ENCODE measurements at regions not wholly inside any gene's neighbourhood (a gene's known extent, or its start where the extent isn't known, plus 50 kb on each side); places are given as distances from the start of the nearest gene placed in this dataset.
A peak's percentile ranks its signal among the peaks of the same experiment; 100 is the strongest.

DNA sequence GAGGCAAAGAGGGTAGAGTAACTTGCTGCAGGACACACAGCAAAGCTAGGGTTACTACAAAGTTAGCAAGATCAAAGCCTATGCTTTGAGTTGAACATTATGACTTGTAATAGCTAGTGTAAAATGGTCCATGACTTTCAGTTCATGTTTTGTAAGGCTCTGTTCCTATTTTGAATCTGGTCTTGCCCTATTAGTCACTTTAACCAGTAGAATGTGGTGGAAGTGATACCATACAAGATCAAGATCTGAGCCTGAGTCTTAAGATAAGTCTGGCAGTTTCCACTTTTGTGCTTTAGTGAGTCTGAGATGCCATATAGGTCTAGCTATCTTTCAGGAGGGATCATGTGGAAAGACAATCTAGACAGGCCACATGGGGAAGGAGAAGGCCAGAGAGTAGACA is 282.1 kb upstream of the BRINP3 start (continued):
- TF ChIP-seq MXI1 (IDR thresholded peaks at IDR 0.05; ENCODE audit: low read depth, low read length) (no peak), SPI1 (IDR thresholded peaks at IDR 0.05; ENCODE audit: borderline replicate concordance, insufficient read depth, low read depth, low read length) (peak; percentile 92), FOXM1 (IDR thresholded peaks at IDR 0.05; ENCODE audit: low read depth, low read length) (peak; percentile 85), ZNF217 (IDR thresholded peaks at IDR 0.05) (no peak), POLR2AphosphoS5 (IDR thresholded peaks at IDR 0.05; ENCODE audit: low read length) (no peak), JUNB (IDR thresholded peaks at IDR 0.05) (peak; percentile 87), POLR2AphosphoS2 (IDR thresholded peaks at IDR 0.05; ENCODE audit: low read depth, low read length) (no peak), BRCA1 (IDR thresholded peaks at IDR 0.05; ENCODE audit: low read depth, low read length) (no peak), TAF1 (IDR thresholded peaks at IDR 0.05; ENCODE audit: borderline replicate concordance, low read depth, low read length) (no peak), CREM (IDR thresholded peaks at IDR 0.05; ENCODE audit: low read depth) (peak; percentile 86), BCL11A (IDR thresholded peaks at IDR 0.05; ENCODE audit: low read depth, low read length) (peak; percentile 82), CREB1 (IDR thresholded peaks at IDR 0.05; ENCODE audit: low read depth) (0 out of 2 replicates have a peak, but pooled peaks have one; percentile 22), HDGF (IDR thresholded peaks at IDR 0.05) (no peak), SRF (IDR thresholded peaks at IDR 0.05; ENCODE audit: low read depth in 2 of 2, low read length in 2 of 2) (no peak), RELA (IDR thresholded peaks at IDR 0.05; ENCODE audit: borderline replicate concordance, partially characterized antibody) (no peak), EP300 (IDR thresholded peaks at IDR 0.05; ENCODE audit: borderline replicate concordance in 1 of 2, control insufficient read depth in 1 of 2, low read depth in 2 of 2, low read length in 2 of 2) (peak in 1 of 2 experiments; percentile 77; a peak in 2 of 4 replicates), POLR2A (IDR thresholded peaks at IDR 0.05; ENCODE audit: low read depth, low read length) (no peak), ZNF384 (IDR thresholded peaks at IDR 0.05; ENCODE audit: borderline replicate concordance, low read depth, low read length) (no peak), ZNF274 (IDR thresholded peaks at IDR 0.05; ENCODE audit: insufficient read depth, insufficient read length) (no peak), FOS (IDR thresholded peaks at IDR 0.05; ENCODE audit: borderline replicate concordance, extremely low read depth, insufficient read length) (no peak)
- TF ChIP-seq, protein P1, sequence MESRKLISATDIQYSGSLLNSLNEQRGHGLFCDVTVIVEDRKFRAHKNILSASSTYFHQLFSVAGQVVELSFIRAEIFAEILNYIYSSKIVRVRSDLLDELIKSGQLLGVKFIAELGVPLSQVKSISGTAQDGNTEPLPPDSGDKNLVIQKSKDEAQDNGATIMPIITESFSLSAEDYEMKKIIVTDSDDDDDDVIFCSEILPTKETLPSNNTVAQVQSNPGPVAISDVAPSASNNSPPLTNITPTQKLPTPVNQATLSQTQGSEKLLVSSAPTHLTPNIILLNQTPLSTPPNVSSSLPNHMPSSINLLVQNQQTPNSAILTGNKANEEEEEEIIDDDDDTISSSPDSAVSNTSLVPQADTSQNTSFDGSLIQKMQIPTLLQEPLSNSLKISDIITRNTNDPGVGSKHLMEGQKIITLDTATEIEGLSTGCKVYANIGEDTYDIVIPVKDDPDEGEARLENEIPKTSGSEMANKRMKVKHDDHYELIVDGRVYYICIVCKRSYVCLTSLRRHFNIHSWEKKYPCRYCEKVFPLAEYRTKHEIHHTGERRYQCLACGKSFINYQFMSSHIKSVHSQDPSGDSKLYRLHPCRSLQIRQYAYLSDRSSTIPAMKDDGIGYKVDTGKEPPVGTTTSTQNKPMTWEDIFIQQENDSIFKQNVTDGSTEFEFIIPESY (IDR thresholded peaks at IDR 0.05), result no peak
- TF ChIP-seq, protein P2, sequence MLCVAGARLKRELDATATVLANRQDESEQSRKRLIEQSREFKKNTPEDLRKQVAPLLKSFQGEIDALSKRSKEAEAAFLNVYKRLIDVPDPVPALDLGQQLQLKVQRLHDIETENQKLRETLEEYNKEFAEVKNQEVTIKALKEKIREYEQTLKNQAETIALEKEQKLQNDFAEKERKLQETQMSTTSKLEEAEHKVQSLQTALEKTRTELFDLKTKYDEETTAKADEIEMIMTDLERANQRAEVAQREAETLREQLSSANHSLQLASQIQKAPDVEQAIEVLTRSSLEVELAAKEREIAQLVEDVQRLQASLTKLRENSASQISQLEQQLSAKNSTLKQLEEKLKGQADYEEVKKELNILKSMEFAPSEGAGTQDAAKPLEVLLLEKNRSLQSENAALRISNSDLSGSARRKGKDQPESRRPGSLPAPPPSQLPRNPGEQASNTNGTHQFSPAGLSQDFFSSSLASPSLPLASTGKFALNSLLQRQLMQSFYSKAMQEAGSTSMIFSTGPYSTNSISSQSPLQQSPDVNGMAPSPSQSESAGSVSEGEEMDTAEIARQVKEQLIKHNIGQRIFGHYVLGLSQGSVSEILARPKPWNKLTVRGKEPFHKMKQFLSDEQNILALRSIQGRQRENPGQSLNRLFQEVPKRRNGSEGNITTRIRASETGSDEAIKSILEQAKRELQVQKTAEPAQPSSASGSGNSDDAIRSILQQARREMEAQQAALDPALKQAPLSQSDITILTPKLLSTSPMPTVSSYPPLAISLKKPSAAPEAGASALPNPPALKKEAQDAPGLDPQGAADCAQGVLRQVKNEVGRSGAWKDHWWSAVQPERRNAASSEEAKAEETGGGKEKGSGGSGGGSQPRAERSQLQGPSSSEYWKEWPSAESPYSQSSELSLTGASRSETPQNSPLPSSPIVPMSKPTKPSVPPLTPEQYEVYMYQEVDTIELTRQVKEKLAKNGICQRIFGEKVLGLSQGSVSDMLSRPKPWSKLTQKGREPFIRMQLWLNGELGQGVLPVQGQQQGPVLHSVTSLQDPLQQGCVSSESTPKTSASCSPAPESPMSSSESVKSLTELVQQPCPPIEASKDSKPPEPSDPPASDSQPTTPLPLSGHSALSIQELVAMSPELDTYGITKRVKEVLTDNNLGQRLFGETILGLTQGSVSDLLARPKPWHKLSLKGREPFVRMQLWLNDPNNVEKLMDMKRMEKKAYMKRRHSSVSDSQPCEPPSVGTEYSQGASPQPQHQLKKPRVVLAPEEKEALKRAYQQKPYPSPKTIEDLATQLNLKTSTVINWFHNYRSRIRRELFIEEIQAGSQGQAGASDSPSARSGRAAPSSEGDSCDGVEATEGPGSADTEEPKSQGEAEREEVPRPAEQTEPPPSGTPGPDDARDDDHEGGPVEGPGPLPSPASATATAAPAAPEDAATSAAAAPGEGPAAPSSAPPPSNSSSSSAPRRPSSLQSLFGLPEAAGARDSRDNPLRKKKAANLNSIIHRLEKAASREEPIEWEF (IDR thresholded peaks at IDR 0.05; ENCODE audit: insufficient replicate concordance, low read depth, low read length), result no peak
- TF ChIP-seq, protein P3, sequence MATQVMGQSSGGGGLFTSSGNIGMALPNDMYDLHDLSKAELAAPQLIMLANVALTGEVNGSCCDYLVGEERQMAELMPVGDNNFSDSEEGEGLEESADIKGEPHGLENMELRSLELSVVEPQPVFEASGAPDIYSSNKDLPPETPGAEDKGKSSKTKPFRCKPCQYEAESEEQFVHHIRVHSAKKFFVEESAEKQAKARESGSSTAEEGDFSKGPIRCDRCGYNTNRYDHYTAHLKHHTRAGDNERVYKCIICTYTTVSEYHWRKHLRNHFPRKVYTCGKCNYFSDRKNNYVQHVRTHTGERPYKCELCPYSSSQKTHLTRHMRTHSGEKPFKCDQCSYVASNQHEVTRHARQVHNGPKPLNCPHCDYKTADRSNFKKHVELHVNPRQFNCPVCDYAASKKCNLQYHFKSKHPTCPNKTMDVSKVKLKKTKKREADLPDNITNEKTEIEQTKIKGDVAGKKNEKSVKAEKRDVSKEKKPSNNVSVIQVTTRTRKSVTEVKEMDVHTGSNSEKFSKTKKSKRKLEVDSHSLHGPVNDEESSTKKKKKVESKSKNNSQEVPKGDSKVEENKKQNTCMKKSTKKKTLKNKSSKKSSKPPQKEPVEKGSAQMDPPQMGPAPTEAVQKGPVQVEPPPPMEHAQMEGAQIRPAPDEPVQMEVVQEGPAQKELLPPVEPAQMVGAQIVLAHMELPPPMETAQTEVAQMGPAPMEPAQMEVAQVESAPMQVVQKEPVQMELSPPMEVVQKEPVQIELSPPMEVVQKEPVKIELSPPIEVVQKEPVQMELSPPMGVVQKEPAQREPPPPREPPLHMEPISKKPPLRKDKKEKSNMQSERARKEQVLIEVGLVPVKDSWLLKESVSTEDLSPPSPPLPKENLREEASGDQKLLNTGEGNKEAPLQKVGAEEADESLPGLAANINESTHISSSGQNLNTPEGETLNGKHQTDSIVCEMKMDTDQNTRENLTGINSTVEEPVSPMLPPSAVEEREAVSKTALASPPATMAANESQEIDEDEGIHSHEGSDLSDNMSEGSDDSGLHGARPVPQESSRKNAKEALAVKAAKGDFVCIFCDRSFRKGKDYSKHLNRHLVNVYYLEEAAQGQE (IDR thresholded peaks at IDR 0.05; ENCODE audit: low read depth, low read length), result no peak

All from GM12878 (cell line).